Spleen (tissue), 7 donors: ENCODE measurements at regions not wholly inside any gene's neighbourhood (a gene's known extent, or its start where the extent isn't known, plus 50 kb on each side); places are given as distances from the start of the nearest gene placed in this dataset.

Source experiments
- POLR2A ChIP-seq, 3 donors: fragments of 450-650 bp; IDR thresholded peaks; one replicate each; pipeline ENCODE4 v1.5.1; 2017; ENCODE audit warnings: antibody characterized with exemption in 3 of 3, mild to moderate bottlenecking in 1 of 3
- POLR2AphosphoS5 ChIP-seq, 3 donors: sonication (generic); formaldehyde crosslinking; IDR thresholded peaks; one replicate each; pipeline ENCODE4 v1.5.1; 2017; ENCODE audit warnings: antibody characterized with exemption in 3 of 3
- TF ChIP-seq, protein P1 (sequence below), 11 experiments: fragments of 200-600 bp in 7 of 11; fragments of 450-650 bp in 4 of 11; sonication (generic) in 4 of 11; IDR thresholded peaks in 8 of 11; conservative IDR thresholded peaks in 3 of 11; 1 replicate in 7 of 11; 2 replicates in 4 of 11; pipeline versions ENCODE4 v1.4.0 to v1.8.0; 2016 to 2021; ENCODE audit warnings: antibody characterized with exemption in 11 of 11, inconsistent platforms in 4 of 11, mild to moderate bottlenecking in 1 of 11
- donor health status: DM: no; HTN: no; CAD: no; lungs with moderate emphysema.
- donor health status: DM: no; HTN: no; CAD: no.
- donor health status: DM: no; HTN: no; CAD: no.

DNA sequence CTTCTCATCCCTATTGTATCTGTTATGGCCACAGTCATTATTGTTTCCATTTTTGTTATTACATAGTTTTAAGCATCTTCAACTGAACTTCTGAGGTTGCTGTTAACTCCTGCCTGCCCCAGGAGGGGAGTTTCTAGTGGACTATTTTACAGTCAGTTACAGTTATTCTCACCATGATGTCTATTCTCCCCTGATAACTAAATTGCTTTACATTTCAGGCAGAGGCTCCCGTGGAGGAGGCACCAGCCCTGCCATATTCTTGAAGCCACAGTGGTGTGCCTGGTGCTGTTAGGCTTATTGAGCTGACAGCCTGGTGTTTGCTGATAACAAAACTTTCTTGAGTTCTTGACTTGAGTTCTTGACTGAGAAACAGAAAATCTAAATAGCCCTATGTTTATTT is 256.4 kb downstream of the TFCP2L1 start:
- TF ChIP-seq, protein P1, sequence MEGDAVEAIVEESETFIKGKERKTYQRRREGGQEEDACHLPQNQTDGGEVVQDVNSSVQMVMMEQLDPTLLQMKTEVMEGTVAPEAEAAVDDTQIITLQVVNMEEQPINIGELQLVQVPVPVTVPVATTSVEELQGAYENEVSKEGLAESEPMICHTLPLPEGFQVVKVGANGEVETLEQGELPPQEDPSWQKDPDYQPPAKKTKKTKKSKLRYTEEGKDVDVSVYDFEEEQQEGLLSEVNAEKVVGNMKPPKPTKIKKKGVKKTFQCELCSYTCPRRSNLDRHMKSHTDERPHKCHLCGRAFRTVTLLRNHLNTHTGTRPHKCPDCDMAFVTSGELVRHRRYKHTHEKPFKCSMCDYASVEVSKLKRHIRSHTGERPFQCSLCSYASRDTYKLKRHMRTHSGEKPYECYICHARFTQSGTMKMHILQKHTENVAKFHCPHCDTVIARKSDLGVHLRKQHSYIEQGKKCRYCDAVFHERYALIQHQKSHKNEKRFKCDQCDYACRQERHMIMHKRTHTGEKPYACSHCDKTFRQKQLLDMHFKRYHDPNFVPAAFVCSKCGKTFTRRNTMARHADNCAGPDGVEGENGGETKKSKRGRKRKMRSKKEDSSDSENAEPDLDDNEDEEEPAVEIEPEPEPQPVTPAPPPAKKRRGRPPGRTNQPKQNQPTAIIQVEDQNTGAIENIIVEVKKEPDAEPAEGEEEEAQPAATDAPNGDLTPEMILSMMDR (IDR thresholded peaks at IDR 0.05 in 8 of 11, conservative IDR thresholded peaks at IDR 0.05 in 3 of 11), result no peak
- TF ChIP-seq POLR2AphosphoS5 (IDR thresholded peaks at IDR 0.05) (no peak), POLR2A (IDR thresholded peaks at IDR 0.05) (no peak)
